ENCODE measurements at regions not wholly inside any gene's neighbourhood (a gene's known extent, or its start where the extent isn't known, plus 50 kb on each side); places are given as distances from the start of the nearest gene placed in this dataset.

DNA sequence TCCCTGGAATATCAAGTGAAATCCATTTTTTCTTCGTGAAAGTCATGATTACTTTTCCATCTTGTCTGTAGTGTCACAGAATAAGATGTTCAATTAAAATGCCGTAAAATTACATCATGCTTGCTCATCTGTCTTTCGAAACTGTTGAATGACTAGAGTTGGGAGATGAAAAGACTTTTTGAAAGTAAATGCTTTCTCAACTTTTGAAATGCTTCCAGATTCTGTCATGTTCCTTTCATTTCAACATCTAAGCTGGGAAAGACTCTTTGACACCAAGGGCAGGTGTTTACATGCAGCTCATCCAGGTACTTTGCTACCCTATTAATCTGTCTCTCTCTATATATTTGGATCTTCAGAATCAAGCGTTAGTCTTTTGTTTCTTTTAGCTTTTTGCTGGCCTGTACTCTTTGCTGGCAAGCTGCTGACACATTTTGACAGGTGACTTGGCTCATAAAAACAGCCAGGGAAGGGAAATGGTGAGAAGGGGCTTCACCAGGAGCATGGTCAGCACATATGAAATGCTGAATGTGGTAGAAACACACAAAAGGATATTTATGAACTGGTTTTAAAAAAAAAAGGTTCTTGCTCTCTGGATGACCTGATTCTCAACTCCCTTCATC, 77.0 kb upstream of the METAP2 start:
- H3K9ac ChIP-seq (ENCODE audit: insufficient read depth in 1 of 2, low read length in 2 of 2) = no peak overlapping the region
- TF ChIP-seq, protein P1, sequence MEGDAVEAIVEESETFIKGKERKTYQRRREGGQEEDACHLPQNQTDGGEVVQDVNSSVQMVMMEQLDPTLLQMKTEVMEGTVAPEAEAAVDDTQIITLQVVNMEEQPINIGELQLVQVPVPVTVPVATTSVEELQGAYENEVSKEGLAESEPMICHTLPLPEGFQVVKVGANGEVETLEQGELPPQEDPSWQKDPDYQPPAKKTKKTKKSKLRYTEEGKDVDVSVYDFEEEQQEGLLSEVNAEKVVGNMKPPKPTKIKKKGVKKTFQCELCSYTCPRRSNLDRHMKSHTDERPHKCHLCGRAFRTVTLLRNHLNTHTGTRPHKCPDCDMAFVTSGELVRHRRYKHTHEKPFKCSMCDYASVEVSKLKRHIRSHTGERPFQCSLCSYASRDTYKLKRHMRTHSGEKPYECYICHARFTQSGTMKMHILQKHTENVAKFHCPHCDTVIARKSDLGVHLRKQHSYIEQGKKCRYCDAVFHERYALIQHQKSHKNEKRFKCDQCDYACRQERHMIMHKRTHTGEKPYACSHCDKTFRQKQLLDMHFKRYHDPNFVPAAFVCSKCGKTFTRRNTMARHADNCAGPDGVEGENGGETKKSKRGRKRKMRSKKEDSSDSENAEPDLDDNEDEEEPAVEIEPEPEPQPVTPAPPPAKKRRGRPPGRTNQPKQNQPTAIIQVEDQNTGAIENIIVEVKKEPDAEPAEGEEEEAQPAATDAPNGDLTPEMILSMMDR (IDR thresholded peaks at IDR 0.05; ENCODE audit: control extremely low read depth, extremely low read depth) = no peak
- H3K36me3 ChIP-seq (ENCODE audit: control insufficient read depth in 4 of 4, insufficient read depth in 4 of 4, low read length in 4 of 4) = no peaks in the 10 kb centered on the region
- H3K4me3 ChIP-seq = no peak overlapping the region
- H3K4me1 ChIP-seq (ENCODE audit: control insufficient read depth in 5 of 5, insufficient read depth in 5 of 5, low read length in 5 of 5) = no peaks in the 10 kb centered on the region
- no peak for DNase-seq
- H3K27ac ChIP-seq (ENCODE audit: low read depth in 1 of 2, low read length in 1 of 2) = no peak overlapping the region
- WGBS, 2 donors = 54 to 56% methylated on average over 4 of the region's 4 CpGs
- no peak for ATAC-seq (ENCODE audit: insufficient read depth, low FRiP score)
- H3K9me3 ChIP-seq (ENCODE audit: control insufficient read depth in 4 of 4, insufficient read depth in 3 of 4, low read length in 3 of 4) = peaks cover 0 to 4% (median 0%) of the 10 kb centered on the region in 4 donors
- H3K27me3 ChIP-seq (ENCODE audit: control insufficient read depth in 3 of 3, insufficient read depth in 3 of 3, low read length in 2 of 3) = no peaks in the 10 kb centered on the region

DNA sequence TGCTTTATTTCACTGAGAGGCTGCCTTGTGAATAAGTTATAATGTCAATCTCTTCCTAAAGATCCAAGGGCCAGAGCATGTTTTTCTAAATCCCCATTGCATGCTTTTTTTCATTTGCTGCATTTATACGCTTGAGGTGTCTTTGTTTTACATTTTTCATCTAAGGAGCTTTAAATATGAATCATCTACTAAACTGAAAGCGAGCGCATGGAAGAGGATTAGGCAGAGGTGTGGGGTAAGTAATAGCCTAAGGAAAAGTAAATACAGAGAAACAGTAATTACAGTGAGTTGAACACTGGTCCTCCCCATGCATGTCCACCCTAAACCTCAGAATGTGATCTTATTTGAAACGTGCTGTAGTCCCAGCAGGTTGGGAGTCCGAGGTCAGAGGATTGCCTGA, 76.4 kb upstream of the METAP2 start:
- Histone ChIP-seq H3K27me3 (ENCODE audit: control insufficient read depth in 3 of 3, insufficient read depth in 3 of 3, low read length in 2 of 3) (no peaks in the 10 kb centered on the region), H3K4me3 (no peak overlapping the region), H3K4me1 (ENCODE audit: control insufficient read depth in 5 of 5, insufficient read depth in 5 of 5, low read length in 5 of 5) (no peaks in the 10 kb centered on the region), H3K9me3 (ENCODE audit: control insufficient read depth in 4 of 4, insufficient read depth in 3 of 4, low read length in 3 of 4) (peaks cover 0 to 4% (median 0%) of the 10 kb centered on the region in 4 donors), H3K9ac (ENCODE audit: insufficient read depth in 1 of 2, low read length in 2 of 2) (no peak overlapping the region), H3K36me3 (ENCODE audit: control insufficient read depth in 4 of 4, insufficient read depth in 4 of 4, low read length in 4 of 4) (no peaks in the 10 kb centered on the region), H3K27ac (ENCODE audit: low read depth in 1 of 2, low read length in 1 of 2) (no peak overlapping the region)
- ATAC-seq (ENCODE audit: insufficient read depth, low FRiP score) (no peak), DNase-seq (no peak)
- 66 to 77% methylated on average over 5 of the region's 5 CpGs for WGBS, 2 donors
- TF ChIP-seq, protein P1 (IDR thresholded peaks at IDR 0.05; ENCODE audit: control extremely low read depth, extremely low read depth) = no peak

DNA sequence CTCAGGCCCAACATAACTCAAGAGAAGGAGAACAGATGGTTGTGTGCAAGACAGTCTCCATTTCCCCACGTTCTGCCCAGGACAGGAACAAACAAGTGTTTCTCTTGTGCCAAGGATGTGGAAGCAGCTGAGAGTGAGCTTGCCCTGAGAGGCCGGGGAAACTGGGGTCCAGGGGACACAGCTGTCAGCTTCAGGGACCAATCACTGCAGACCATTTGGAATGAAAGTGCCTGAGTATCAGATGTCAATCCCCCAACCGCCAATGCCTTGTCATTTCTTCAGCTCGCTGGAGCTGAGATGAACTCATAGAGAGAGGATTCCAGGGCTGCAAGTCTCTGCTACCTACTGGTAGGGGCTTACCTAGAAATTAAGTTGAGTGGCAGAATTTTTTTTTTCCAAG, 71.9 kb upstream of the METAP2 start:
- DNase-seq = no peak
- Histone ChIP-seq H3K9ac (ENCODE audit: insufficient read depth in 1 of 2, low read length in 2 of 2) (no peak overlapping the region), H3K36me3 (ENCODE audit: control insufficient read depth in 4 of 4, insufficient read depth in 4 of 4, low read length in 4 of 4) (no peaks in the 10 kb centered on the region), H3K27me3 (ENCODE audit: control insufficient read depth in 3 of 3, insufficient read depth in 3 of 3, low read length in 2 of 3) (no peaks in the 10 kb centered on the region), H3K9me3 (ENCODE audit: control insufficient read depth in 4 of 4, insufficient read depth in 3 of 4, low read length in 3 of 4) (no peaks in the 10 kb centered on the region), H3K27ac (ENCODE audit: low read depth in 1 of 2, low read length in 1 of 2) (no peak overlapping the region), H3K4me1 (ENCODE audit: control insufficient read depth in 5 of 5, insufficient read depth in 5 of 5, low read length in 5 of 5) (no peaks in the 10 kb centered on the region), H3K4me3 (no peak overlapping the region)
- ATAC-seq (ENCODE audit: insufficient read depth, low FRiP score) = no peak
- TF ChIP-seq, protein P1 (IDR thresholded peaks at IDR 0.05; ENCODE audit: control extremely low read depth, extremely low read depth) = no peak
- WGBS, 2 donors = 55 to 66% methylated on average over 4 of the region's 4 CpGs

DNA sequence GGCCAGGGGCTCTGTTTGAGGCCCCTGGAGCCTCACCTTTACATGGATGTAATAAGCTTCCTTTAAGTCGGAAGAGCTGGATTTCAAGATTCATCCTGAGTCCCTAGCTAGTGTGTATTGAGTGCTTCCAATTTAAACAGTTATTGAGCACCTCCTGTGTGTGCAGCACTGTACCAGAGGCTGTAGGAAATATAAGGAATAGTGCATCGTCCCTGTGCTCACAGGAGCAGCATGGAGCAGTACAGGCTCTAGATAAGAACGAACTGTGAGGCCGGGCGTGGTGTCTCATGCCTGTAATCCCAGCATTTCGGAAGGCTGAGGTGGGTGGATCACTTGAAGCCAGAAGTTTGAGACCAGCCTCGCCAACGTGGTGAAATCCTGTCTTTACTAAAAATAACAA, 65.8 kb upstream of the METAP2 start:
- no peak overlapping the region for H3K4me3 ChIP-seq
- H3K27ac ChIP-seq (ENCODE audit: low read depth in 1 of 2, low read length in 1 of 2) = no peak overlapping the region
- DNase-seq = no peak
- no peak for ATAC-seq (ENCODE audit: insufficient read depth, low FRiP score)
- 85% methylated on average over 8 of the region's 8 CpGs for WGBS, 2 donors
- H3K27me3 ChIP-seq (ENCODE audit: control insufficient read depth in 3 of 3, insufficient read depth in 3 of 3, low read length in 2 of 3) = no peaks in the 10 kb centered on the region
- TF ChIP-seq, protein P1 (IDR thresholded peaks at IDR 0.05; ENCODE audit: control extremely low read depth, extremely low read depth) = no peak
- no peak overlapping the region for H3K9ac ChIP-seq (ENCODE audit: insufficient read depth in 1 of 2, low read length in 2 of 2)
- no peaks in the 10 kb centered on the region for H3K36me3 ChIP-seq (ENCODE audit: control insufficient read depth in 4 of 4, insufficient read depth in 4 of 4, low read length in 4 of 4)
- H3K9me3 ChIP-seq (ENCODE audit: control insufficient read depth in 4 of 4, insufficient read depth in 3 of 4, low read length in 3 of 4) = no peaks in the 10 kb centered on the region
- H3K4me1 ChIP-seq (ENCODE audit: control insufficient read depth in 5 of 5, insufficient read depth in 5 of 5, low read length in 5 of 5) = no peaks in the 10 kb centered on the region
